ENCODE measurements at regions not wholly inside any gene's neighbourhood (a gene's known extent, or its start where the extent isn't known, plus 50 kb on each side); places are given as distances from the start of the nearest gene placed in this dataset.
"Not testable (repeated sequence)": the region's sequence is repeated elsewhere in the genome, so short reads cannot be mapped to it uniquely, and the experiment has no call there.

GRCh38 chr5:3339092-3339797 lies 256.4 kb upstream of the IRX1 start:
- DNase-seq: no peak

- no peak for DNase-seq
Measured at GRCh38 chr5:3337812-3338541, 257.7 kb upstream of the IRX1 start.

GRCh38 chr5:3336666-3337065 lies 259.0 kb upstream of the IRX1 start:
- DNase-seq: no peak

GRCh38 chr5:3335301-3335700 lies 260.3 kb upstream of the IRX1 start:
- no peak for DNase-seq

GRCh38 chr5:3333836-3334235 lies 261.8 kb upstream of the IRX1 start:
- no peak for DNase-seq

- DNase-seq: no peak
Measured at GRCh38 chr5:3333105-3333504, 262.5 kb upstream of the IRX1 start.

GRCh38 chr5:3331819-3332218 lies 263.8 kb upstream of the IRX1 start:
- DNase-seq: no peak

GRCh38 chr5:3330442-3330841 lies 265.2 kb upstream of the IRX1 start:
- DNase-seq: no peak

- DNase-seq: no peak
Measured at GRCh38 chr5:3329427-3329826, 266.2 kb upstream of the IRX1 start.

- no peak for DNase-seq
Measured at GRCh38 chr5:3326841-3327232, 268.8 kb upstream of the IRX1 start.

- no peak for DNase-seq
Measured at GRCh38 chr5:3325972-3326840, 269.4 kb upstream of the IRX1 start.

GRCh38 chr5:3325201-3325971 lies 270.2 kb upstream of the IRX1 start:
- no peak for DNase-seq

GRCh38 chr5:3324421-3325101 lies 271.1 kb upstream of the IRX1 start:
- DNase-seq: no peak

GRCh38 chr5:3323966-3324365 lies 271.7 kb upstream of the IRX1 start:
- not testable (repeated sequence) for DNase-seq

GRCh38 chr5:3323144-3323543 lies 272.5 kb upstream of the IRX1 start:
- DNase-seq: no peak

- no peak for DNase-seq
Measured at GRCh38 chr5:3322642-3323041, 273.0 kb upstream of the IRX1 start.

GRCh38 chr5:3321923-3322322 lies 273.7 kb upstream of the IRX1 start:
- no peak for DNase-seq

- DNase-seq: no peak
Measured at GRCh38 chr5:3321119-3321760, 274.4 kb upstream of the IRX1 start.

- DNase-seq: no peak
Measured at GRCh38 chr5:3320317-3320875, 275.2 kb upstream of the IRX1 start.

- no peak for DNase-seq
Measured at GRCh38 chr5:3317051-3317795, 278.4 kb upstream of the IRX1 start.

GRCh38 chr5:3313569-3313968 lies 282.1 kb upstream of the IRX1 start:
- DNase-seq: no peak

All from NCI-H1417 treated with DMSO at 0.1 percent for 48 hours (cell line).